OCI-LY1 (cell line): ENCODE measurements at regions not wholly inside any gene's neighbourhood (a gene's known extent, or its start where the extent isn't known, plus 50 kb on each side); places are given as distances from the start of the nearest gene placed in this dataset.

Experiments
- CTCF ChIP-seq: fragments of 200-600 bp; sonication (generic), shearing (Covaris generic); IDR thresholded peaks from 2 replicates; pipeline ENCODE4 v1.5.1; 2017; ENCODE audit warnings: mild to moderate bottlenecking, antibody characterized with exemption, low read length, moderate library complexity, mixed read lengths
- EZH2 ChIP-seq: fragments of 200-600 bp; sonication (generic), shearing (Covaris generic); IDR thresholded peaks from 2 replicates; pipeline ENCODE4 v1.8.0; 2017; ENCODE audit warnings: borderline replicate concordance, mixed run types, mild to moderate bottlenecking, antibody characterized with exemption, low read length, moderate library complexity, mixed read lengths

GRCh38 chr1:216952864-216953263 lies 229.6 kb upstream of the ESRRG start:
- TF ChIP-seq EZH2 (no peak), CTCF (no peak)
